Glomerular visceral epithelial cell (primary cell): ENCODE measurements at regions not wholly inside any gene's neighbourhood (a gene's known extent, or its start where the extent isn't known, plus 50 kb on each side); places are given as distances from the start of the nearest gene placed in this dataset.
"Not testable (repeated sequence)": the region's sequence is repeated elsewhere in the genome, so short reads cannot be mapped to it uniquely, and the experiment has no call there.

Experiments
- DNase-seq: peaks from one replicate; pipeline ENCODE4 v3.0.0-alpha.2; 2016; ENCODE audit errors: extremely low spot score

GRCh38 chr11:115612046-115612730 is 108.0 kb upstream of the CADM1 start:
- DNase-seq: no peak

DNA sequence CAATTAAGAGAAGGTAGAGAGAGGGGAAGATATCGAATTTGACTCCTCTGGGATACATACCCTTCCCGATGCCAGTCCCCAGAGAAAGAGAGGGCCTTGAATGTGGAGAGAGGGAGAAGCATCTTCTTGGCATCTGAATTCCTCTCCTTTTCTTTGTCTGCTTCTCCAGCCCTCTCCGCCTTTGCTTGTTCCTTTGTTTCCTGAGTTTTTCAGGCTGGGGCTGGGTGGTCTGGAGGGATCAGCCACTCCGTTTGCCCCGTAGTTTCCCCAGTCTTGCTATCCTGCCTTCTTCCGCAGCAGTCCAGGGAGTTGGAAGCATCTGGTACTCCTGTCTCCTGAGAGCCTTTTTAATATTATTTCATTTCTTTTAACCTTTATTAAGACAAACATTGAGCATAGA is 107.1 kb upstream of the CADM1 start:
- DNase-seq: no peak

- no peak for DNase-seq
These were observed 106.7 kb upstream of the CADM1 start for GRCh38 chr11:115610908-115611307.

GRCh38 chr11:115610234-115610633 is 106.0 kb upstream of the CADM1 start:
- not testable (repeated sequence) for DNase-seq

DNA sequence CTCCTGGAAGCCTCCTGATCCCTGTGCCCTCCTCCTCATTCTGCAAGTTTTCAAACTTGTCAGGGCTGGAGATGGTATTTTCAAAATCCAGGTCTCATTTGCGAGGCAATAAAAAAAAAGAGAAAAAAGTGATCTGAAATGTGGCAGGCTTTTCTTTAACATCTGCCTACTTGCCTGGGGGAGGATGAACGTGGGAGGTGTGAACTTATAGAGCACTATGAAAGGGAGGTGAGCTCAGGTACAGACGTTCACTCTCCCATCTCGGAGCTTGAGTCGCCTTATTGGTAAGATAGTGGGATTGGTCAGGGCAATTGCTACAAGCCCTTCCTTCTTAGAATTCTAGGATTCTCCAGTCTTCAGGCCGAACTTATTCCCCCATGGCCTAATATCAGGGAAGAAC is 104.8 kb upstream of the CADM1 start:
- DNase-seq: no peak

- DNase-seq: peak; percentile 7
These were observed 103.5 kb upstream of the CADM1 start for GRCh38 chr11:115607621-115608221.

- DNase-seq: peak; percentile 80
These were observed 102.4 kb upstream of the CADM1 start for GRCh38 chr11:115606498-115607220.

- peak; percentile 62 for DNase-seq
These were observed 101.8 kb upstream of the CADM1 start for GRCh38 chr11:115605871-115606497.

- DNase-seq: peak; percentile 52
These were observed 101.2 kb upstream of the CADM1 start for GRCh38 chr11:115605397-115605796.

DNA sequence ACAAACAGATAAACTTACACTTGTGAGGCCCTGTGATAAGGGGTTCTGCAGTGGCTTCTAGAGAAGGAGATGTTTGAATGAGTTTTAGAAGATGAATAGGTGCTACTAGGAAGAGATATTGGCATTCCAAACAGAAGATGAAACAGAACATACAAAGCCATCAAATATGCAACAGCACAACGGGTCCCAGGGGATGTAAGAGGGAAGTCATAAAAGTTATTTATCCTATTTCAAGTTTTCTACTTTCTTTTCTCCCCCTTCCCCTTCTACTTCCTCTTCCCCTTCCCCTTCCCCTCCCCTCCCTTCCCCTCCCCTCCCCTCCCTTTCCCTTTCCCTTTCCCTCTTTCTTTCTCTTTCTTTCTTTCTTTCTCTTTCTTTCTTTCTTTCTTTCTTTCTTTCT is 94.9 kb upstream of the CADM1 start:
- DNase-seq: no peak

- DNase-seq: no peak
These were observed 94.2 kb upstream of the CADM1 start for GRCh38 chr11:115598257-115598901.

DNA sequence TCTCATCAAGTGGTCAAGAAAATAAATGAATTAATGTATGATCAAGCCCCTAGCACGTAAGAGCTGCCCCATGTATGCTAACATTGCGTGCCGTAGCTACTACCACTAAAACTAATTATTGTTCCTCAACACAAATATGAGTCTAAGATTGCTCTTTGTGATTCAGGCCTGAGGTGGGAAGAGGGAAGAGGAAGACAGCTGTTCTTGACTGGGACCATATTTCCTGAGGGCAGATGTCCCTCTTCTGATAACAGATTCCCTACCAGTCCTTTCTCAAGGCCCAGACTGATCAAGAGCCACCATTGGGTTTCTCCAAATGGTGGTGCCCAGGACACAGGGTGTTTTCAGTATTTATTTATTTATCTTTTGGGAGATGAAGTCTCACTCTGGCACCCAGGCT is 87.2 kb upstream of the CADM1 start:
- DNase-seq: no peak

DNA sequence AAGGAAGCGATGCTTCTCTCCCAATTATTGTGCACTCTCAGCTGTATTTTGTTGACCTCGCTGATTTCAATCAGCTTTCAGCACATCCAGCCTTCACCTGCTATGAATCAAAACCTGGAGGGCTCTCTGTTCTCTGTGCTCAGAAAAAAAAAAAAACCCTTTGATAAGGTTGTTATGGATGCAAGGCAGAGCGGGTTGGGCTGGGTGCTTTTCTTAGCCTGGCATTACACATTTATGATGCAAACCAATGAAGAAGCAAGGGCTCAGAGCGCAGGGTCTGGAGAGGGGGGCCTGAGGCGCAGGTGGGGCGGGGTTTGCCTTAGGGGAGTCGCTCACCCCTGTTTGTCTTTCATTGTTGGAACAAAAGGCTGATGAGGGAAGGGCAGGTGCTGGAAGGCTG is 86.0 kb upstream of the CADM1 start:
- no peak for DNase-seq

GRCh38 chr11:115587718-115588342 is 83.6 kb upstream of the CADM1 start:
- DNase-seq: no peak

DNA sequence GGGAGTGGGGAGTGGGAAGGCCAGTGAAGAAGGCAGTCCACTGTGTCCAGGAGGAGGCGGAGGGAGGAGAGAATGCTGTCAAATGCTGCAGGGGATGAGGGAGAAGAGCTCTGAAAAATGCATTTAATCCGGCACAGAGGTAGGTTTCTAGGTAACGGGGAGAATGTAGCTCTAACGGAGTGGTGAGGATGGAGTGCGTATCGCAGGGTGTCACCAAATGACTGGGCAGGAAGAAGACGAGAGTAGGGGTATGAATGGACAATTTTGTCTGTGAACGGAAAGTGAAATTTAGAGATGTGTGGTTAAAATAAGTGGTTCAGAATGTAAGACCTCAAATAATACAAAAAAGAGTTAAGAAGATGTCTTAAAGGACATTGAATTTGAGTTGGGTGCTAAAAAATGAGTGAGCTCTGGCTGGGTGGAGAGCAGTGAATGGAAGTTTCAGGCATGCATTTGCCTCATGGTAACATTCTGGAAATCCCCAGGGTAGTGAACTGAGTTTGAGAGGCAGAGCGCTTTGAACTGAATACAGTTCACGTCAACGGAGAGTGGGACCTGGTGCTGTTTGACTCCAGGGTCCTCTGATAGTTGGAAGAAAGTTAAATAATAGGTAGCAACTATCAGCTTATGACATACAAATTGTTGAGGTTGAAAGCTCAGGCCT is 81.3 kb upstream of the CADM1 start:
- no peak for DNase-seq

GRCh38 chr11:115581871-115582639 is 77.8 kb upstream of the CADM1 start:
- no peak for DNase-seq

DNA sequence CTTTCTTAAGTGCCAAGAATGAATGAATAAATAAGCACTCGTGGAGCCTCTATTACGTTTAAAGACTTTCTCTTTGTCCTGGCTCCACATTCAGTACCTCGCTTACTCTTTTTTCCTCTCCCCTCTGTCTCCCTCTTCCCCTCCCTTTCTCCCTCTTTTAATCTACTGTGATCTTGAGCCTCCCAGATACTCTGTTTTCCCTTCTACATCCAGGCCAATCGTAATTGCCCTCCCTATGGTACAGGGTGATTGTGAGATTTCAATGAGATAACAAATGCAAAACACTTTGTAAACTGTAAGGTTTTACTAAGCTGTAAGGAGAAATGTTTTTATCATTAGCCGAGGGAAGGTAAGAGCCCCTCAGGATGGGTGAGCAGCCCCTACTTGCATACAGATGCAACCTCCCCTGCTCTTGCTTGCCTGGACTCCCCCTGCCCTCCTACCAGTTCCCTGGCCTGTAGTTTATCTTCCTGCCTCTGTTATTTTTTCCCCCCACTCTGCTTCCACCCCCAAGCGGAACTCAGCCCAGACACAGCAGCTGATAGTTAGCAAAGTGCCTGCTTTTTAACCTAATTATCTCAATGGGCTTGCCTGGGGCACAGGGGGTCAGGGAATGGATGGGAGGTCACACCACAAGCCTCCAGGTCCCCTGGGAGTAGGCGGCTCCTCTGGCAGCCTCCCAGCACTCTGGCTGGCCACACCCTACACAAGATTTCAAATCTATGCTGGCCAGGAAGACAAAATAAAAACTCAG is 76.9 kb upstream of the CADM1 start:
- DNase-seq: no peak

GRCh38 chr11:115580416-115580815 is 76.2 kb upstream of the CADM1 start:
- DNase-seq: no peak

DNA sequence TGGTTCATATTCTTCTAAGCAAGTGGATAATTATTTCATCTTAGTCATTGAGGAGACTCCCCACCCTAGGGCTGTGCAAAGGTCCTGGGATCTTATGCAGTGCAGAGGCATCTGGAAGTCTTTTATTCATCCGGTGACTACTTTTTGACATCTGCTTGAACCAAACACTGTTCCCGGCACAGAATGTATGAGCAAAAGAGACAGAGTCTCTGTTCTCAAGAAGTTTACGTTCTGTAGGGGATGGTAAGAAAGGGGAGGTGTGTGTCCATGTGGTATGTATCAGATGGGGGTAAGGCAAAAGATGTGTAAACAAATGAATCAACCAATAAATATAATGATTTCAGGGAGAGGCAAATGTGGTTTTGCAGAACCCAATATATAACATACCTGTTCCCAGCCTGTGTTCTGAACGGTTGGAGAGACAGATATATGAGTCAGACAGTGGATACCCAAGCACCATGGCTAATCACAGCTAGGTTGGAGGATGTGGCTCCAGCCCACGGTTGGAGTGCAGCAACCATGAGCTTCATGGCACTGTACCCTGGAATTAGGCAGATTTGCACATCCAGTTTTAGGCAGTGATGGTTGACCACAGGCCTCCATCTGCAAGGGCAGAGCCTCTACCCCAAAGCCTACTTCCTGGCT is 75.1 kb upstream of the CADM1 start:
- no peak for DNase-seq
